ENCODE measurements at regions not wholly inside any gene's neighbourhood (a gene's known extent, or its start where the extent isn't known, plus 50 kb on each side); places are given as distances from the start of the nearest gene placed in this dataset.

GRCh38 chr1:187638733-187639434 is 810.1 kb downstream of the PLA2G4A start:
- H3K9me3 ChIP-seq (replicated peaks), result no peaks in the 10 kb centered on the region
- no peaks in the 10 kb centered on the region for H3K27me3 ChIP-seq
- DNase-seq, result no peak
- H3K27ac ChIP-seq, result no peak overlapping the region
- no peaks in the 10 kb centered on the region for H3K36me3 ChIP-seq
- H3K4me1 ChIP-seq, result no peaks in the 10 kb centered on the region
- no peak overlapping the region for H3K4me3 ChIP-seq

DNA sequence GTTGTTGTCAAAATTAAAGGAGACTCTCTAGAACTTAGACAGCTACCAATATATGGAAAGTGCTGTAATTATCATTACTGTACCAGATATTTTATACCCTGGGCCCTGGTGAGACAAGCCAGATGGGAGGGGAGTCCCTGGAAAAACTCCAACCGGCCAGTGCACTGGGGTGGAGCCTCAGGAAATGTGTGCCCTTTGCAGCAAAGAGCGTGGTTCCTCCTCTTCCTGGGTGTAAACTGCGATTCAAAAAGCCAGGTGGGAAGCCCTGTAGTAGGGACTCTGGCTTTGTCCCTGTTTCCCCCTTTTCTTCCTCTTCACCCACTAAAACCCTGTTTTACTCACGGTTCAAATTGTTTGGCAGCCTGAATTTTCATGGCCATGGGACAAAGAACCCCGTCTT is 812.3 kb downstream of the PLA2G4A start:
- no peaks in the 10 kb centered on the region for H3K9me3 ChIP-seq (replicated peaks)
- H3K27me3 ChIP-seq, result no peaks in the 10 kb centered on the region
- no peak overlapping the region for H3K4me3 ChIP-seq
- H3K36me3 ChIP-seq, result no peaks in the 10 kb centered on the region
- no peak overlapping the region for H3K27ac ChIP-seq
- H3K4me1 ChIP-seq, result no peaks in the 10 kb centered on the region
- no peak for DNase-seq

DNA sequence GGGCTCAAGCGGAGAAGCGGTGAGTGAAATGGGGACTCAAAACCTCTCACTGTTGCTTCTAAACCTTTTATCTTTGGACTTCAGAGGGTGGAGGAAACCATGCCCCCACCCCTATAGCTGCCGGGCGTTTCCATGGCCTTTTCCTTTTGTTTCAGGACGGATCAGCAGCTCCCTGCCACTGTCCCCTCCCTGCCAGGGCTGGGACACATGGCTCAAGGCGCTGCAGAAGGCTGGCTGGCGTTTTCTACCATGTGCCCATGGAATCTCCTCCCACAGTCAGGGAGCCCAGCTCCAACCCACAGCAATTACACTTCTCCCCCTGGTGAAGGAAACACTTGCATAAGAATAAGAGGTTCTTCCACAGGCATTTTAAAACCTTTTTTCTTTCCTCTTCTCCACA is 812.7 kb downstream of the PLA2G4A start:
- Histone ChIP-seq H3K36me3 (no peaks in the 10 kb centered on the region), H3K4me3 (no peak overlapping the region), H3K27ac (no peak overlapping the region), H3K27me3 (no peaks in the 10 kb centered on the region), H3K4me1 (no peaks in the 10 kb centered on the region), H3K9me3 (replicated peaks) (no peaks in the 10 kb centered on the region)
- DNase-seq, result no peak

DNA sequence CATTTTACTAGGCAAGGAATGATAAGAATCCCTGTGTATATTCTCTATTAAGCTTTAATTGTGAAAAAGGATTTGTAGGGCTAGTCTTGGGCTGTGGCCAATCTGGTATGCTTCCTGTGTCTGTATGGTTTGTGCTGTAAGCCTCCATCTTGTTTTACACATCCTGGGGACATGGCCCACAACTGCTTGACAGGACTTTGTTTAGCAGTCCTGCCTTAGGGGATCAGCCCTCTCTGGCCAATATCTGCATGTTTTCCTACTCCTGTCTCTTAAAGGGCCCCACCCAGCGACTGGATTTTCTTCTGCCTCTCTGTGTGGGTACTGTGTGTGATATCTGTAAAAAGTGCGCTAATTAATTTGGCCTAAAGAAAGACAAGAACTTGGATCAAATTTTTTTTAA is 813.2 kb downstream of the PLA2G4A start:
- Histone ChIP-seq H3K27me3 (no peaks in the 10 kb centered on the region), H3K27ac (no peak overlapping the region), H3K4me3 (no peak overlapping the region), H3K4me1 (no peaks in the 10 kb centered on the region), H3K9me3 (replicated peaks) (no peaks in the 10 kb centered on the region), H3K36me3 (no peaks in the 10 kb centered on the region)
- DNase-seq, result no peak

DNA sequence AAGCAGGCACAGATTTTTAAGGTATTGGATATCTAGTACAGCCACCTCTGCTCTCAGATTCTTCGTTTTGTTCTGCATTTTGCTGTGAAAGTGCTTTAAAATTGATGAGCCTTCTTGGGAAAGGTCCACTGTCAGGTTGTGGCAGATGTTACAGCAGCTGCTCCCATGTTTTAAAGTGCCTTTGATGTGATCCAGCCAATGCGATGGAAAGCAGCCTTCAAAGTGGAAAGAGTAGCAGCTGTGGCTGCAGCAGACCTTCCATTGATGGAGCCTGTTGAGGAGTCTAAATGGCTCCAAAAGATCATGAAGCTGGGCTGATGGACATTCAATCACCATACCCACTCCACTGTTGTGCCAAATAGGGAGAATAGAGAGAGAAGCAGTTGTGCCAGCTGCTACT is 816.9 kb downstream of the PLA2G4A start:
- Histone ChIP-seq H3K36me3 (no peaks in the 10 kb centered on the region), H3K4me3 (no peak overlapping the region), H3K27ac (no peak overlapping the region), H3K27me3 (no peaks in the 10 kb centered on the region), H3K9me3 (replicated peaks) (no peaks in the 10 kb centered on the region), H3K4me1 (no peaks in the 10 kb centered on the region)
- DNase-seq, result peak in 1 of 2 experiments; percentile 24

DNA sequence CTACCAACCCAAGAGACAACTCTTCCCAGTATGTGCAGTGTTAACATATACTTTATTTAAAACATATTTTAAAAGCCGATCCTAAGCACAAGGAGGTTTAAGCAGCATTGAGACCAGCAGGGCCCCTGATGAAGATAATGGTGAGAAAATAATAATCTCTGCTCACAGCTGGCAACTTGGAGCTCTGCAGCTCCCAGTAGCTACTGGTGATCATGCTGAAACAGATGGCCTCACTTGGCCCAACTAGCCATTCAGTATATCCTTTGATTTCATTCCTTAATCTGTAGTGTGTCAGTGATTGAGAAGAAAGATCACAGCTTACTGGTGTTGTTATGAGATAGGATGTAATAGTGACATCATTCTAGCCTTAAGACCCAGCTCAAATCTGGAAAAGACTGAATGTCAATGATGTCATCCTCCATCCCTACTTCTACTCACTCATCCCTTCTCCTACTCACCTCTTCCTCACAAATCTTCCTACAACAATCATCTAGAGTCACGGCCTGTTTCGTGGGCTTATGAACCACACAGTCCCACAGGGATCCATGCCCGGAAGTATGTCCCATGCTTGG is 817.9 kb downstream of the PLA2G4A start:
- Histone ChIP-seq H3K36me3 (no peaks in the 10 kb centered on the region), H3K27ac (no peak overlapping the region), H3K27me3 (no peaks in the 10 kb centered on the region), H3K4me1 (no peaks in the 10 kb centered on the region), H3K9me3 (replicated peaks) (no peaks in the 10 kb centered on the region), H3K4me3 (no peak overlapping the region)
- no peak for DNase-seq

GRCh38 chr1:187648091-187648490 is 819.3 kb downstream of the PLA2G4A start:
- Histone ChIP-seq H3K27ac (no peak overlapping the region), H3K4me1 (no peaks in the 10 kb centered on the region), H3K9me3 (replicated peaks) (no peaks in the 10 kb centered on the region), H3K27me3 (no peaks in the 10 kb centered on the region), H3K36me3 (no peaks in the 10 kb centered on the region), H3K4me3 (no peak overlapping the region)
- no peak for DNase-seq

DNA sequence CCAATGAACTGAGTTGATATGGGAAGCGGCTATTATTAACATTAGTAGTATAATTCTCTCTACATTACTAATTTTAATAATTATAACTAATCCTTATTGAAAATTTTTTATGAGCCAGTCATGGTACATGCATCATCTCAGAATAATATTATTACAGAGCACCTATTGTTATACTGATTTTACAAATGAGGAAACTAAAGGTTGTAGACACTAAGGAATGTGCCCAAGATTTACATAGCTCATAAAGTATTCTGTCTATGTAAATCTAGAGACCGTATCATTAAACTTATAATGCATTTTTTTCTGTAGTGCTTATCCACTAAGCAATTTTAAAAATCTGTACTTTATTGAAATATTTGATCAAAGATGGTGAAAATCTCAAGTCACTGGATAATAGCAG is 825.9 kb downstream of the PLA2G4A start:
- H3K36me3 ChIP-seq, result no peaks in the 10 kb centered on the region
- no peaks in the 10 kb centered on the region for H3K9me3 ChIP-seq (replicated peaks)
- no peak for DNase-seq
- no peak overlapping the region for H3K27ac ChIP-seq
- no peaks in the 10 kb centered on the region for H3K27me3 ChIP-seq
- no peak overlapping the region for H3K4me3 ChIP-seq
- H3K4me1 ChIP-seq, result no peaks in the 10 kb centered on the region

GRCh38 chr1:187655104-187655503 is 826.4 kb downstream of the PLA2G4A start:
- Histone ChIP-seq H3K27ac (no peak overlapping the region), H3K9me3 (replicated peaks) (no peaks in the 10 kb centered on the region), H3K4me1 (no peaks in the 10 kb centered on the region), H3K4me3 (no peak overlapping the region), H3K36me3 (no peaks in the 10 kb centered on the region), H3K27me3 (no peaks in the 10 kb centered on the region)
- no peak for DNase-seq

- H3K4me1 ChIP-seq, result no peaks in the 10 kb centered on the region
- no peak overlapping the region for H3K27ac ChIP-seq
These were observed 836.7 kb downstream of the PLA2G4A start for GRCh38 chr1:187665483-187665882.

DNA sequence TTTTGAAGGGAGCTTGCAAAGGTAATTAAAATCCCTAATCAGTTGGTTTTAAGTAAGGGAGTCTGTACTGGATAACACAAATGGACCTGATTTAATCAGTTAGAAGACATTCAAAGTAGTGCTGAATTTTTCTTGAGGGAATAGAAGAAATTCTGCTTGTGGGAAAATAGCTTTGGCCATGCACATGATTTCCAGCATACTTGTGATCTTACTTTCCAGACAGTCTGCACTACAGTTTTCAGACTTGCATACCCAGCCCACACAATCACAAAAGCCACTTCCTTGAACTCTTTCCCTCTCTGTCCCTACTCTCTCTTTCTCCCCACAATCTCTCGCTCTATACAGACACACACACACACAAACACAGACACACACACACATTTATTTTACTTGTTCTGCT is 852.1 kb downstream of the PLA2G4A start:
- Histone ChIP-seq H3K27ac (no peak overlapping the region), H3K36me3 (no peaks in the 10 kb centered on the region), H3K4me1 (no peaks in the 10 kb centered on the region), H3K9me3 (replicated peaks) (no peaks in the 10 kb centered on the region), H3K27me3 (no peaks in the 10 kb centered on the region), H3K4me3 (no peak overlapping the region)
- no peak for DNase-seq

More at GRCh38 chr1:187665483-187665882, 836.7 kb downstream of the PLA2G4A start:
- DNase-seq, result no peak
- H3K36me3 ChIP-seq, result no peaks in the 10 kb centered on the region
- no peaks in the 10 kb centered on the region for H3K27me3 ChIP-seq
- H3K4me3 ChIP-seq, result no peak overlapping the region
- H3K9me3 ChIP-seq (replicated peaks), result no peaks in the 10 kb centered on the region

- H3K4me3 ChIP-seq, result no peak overlapping the region
- no peaks in the 10 kb centered on the region for H3K9me3 ChIP-seq (replicated peaks)
- H3K4me1 ChIP-seq, result no peaks in the 10 kb centered on the region
- DNase-seq, result no peak
- H3K36me3 ChIP-seq, result no peaks in the 10 kb centered on the region
- H3K27me3 ChIP-seq, result no peaks in the 10 kb centered on the region
- no peak overlapping the region for H3K27ac ChIP-seq
These were observed 853.4 kb downstream of the PLA2G4A start for GRCh38 chr1:187682112-187682511.

GRCh38 chr1:187685333-187685732 is 856.6 kb downstream of the PLA2G4A start:
- H3K4me3 ChIP-seq, result no peak overlapping the region
- no peaks in the 10 kb centered on the region for H3K9me3 ChIP-seq (replicated peaks)
- no peaks in the 10 kb centered on the region for H3K36me3 ChIP-seq
- no peak for DNase-seq
- no peak overlapping the region for H3K27ac ChIP-seq
- H3K4me1 ChIP-seq, result no peaks in the 10 kb centered on the region
- no peaks in the 10 kb centered on the region for H3K27me3 ChIP-seq

GRCh38 chr1:187689129-187689528 is 860.4 kb downstream of the PLA2G4A start:
- DNase-seq, result no peak
- H3K4me1 ChIP-seq, result no peaks in the 10 kb centered on the region
- no peak overlapping the region for H3K27ac ChIP-seq
- no peaks in the 10 kb centered on the region for H3K27me3 ChIP-seq
- no peaks in the 10 kb centered on the region for H3K36me3 ChIP-seq
- H3K4me3 ChIP-seq, result no peak overlapping the region
- H3K9me3 ChIP-seq (replicated peaks), result no peaks in the 10 kb centered on the region

GRCh38 chr1:187691439-187691838 is 862.7 kb downstream of the PLA2G4A start:
- H3K4me3 ChIP-seq, result no peak overlapping the region
- no peaks in the 10 kb centered on the region for H3K36me3 ChIP-seq
- H3K9me3 ChIP-seq (replicated peaks), result no peaks in the 10 kb centered on the region
- H3K4me1 ChIP-seq, result no peaks in the 10 kb centered on the region
- H3K27ac ChIP-seq, result no peak overlapping the region
- H3K27me3 ChIP-seq, result no peaks in the 10 kb centered on the region
- no peak for DNase-seq

- Histone ChIP-seq H3K27me3 (no peaks in the 10 kb centered on the region), H3K4me1 (no peaks in the 10 kb centered on the region), H3K9me3 (replicated peaks) (no peaks in the 10 kb centered on the region), H3K27ac (no peak overlapping the region), H3K4me3 (no peak overlapping the region), H3K36me3 (no peaks in the 10 kb centered on the region)
- DNase-seq, result no peak
These were observed 864.0 kb downstream of the PLA2G4A start for GRCh38 chr1:187692799-187693198.
